ENCODE measurements at regions not wholly inside any gene's neighbourhood (a gene's known extent, or its start where the extent isn't known, plus 50 kb on each side); places are given as distances from the start of the nearest gene placed in this dataset.

DNA sequence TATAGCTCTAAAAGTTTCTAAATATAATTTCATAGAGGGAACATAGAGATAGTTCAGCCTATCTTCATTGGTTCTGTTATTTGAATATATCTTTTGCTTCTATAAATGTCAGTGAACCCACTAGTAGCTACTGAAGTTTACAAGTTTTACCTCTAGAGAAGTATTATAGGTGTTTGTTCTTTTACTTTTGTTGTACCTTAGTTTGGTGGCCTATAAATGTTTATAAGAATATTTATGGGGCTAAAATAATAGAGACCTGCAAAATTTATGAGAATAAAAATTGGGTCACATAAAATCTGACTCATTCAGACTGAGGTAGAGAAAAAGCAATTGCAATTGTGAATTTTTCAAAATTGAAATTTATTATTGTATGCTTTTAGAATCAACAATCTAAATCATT, 162.6 kb downstream of the SERPINI1 start:
- H3K9me3 ChIP-seq (ENCODE audit: control insufficient read depth, low read length), result no peaks in the 10 kb centered on the region
- H3K4me3 ChIP-seq (ENCODE audit: insufficient read depth, low read depth, low read length), result no peak overlapping the region
- H3K36me3 ChIP-seq (ENCODE audit: control insufficient read depth, insufficient read depth, low read length), result no peaks in the 10 kb centered on the region
- no peaks in the 10 kb centered on the region for H3K27me3 ChIP-seq (ENCODE audit: control insufficient read depth, insufficient read depth, low read length, poor library complexity, severe bottlenecking)
- H3K27ac ChIP-seq (ENCODE audit: insufficient read depth, low read depth, low read length, poor library complexity, severe bottlenecking), result no peak overlapping the region
- peaks cover 11% of the 10 kb centered on the region for H3K4me1 ChIP-seq (ENCODE audit: control insufficient read depth, insufficient read depth, low read length)

DNA sequence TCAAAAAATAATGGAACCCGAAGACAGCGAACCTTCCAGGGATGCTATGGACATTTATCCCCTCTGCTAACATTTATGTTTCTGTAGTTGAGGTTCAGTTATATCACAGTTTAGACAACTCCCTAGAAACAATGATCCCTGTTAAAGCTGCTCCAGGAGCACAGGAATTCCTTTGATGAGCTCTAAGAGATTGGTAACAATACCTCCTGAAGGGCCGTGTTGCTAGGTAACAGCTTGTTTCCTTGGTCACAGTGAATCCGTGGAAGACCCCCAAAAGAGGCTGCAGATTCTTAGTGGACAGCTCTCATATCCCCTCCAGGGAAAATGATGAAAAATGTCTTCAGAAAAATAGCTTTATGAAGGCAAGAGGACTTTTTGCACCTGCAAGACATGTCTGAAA, 160.2 kb downstream of the SERPINI1 start:
- H3K27ac ChIP-seq (ENCODE audit: insufficient read depth, low read depth, low read length, poor library complexity, severe bottlenecking), result peak overlapping the region; percentile 83
- no peak overlapping the region for H3K4me3 ChIP-seq (ENCODE audit: insufficient read depth, low read depth, low read length)
- H3K36me3 ChIP-seq (ENCODE audit: control insufficient read depth, insufficient read depth, low read length), result no peaks in the 10 kb centered on the region
- 48 to 58% methylated on average over 4 of the region's 4 CpGs for WGBS, 2 experiments
- H3K4me1 ChIP-seq (ENCODE audit: control insufficient read depth, insufficient read depth, low read length), result peaks cover 11% of the 10 kb centered on the region
- no peaks in the 10 kb centered on the region for H3K27me3 ChIP-seq (ENCODE audit: control insufficient read depth, insufficient read depth, low read length, poor library complexity, severe bottlenecking)
- no peaks in the 10 kb centered on the region for H3K9me3 ChIP-seq (ENCODE audit: control insufficient read depth, low read length)

GRCh38 chr3:167895178-167895577, 159.7 kb downstream of the SERPINI1 start:
- Histone ChIP-seq H3K9me3 (ENCODE audit: control insufficient read depth, low read length) (no peaks in the 10 kb centered on the region), H3K27ac (ENCODE audit: insufficient read depth, low read depth, low read length, poor library complexity, severe bottlenecking) (peak overlapping the region; percentile 83), H3K4me1 (ENCODE audit: control insufficient read depth, insufficient read depth, low read length) (peaks cover 11% of the 10 kb centered on the region), H3K4me3 (ENCODE audit: insufficient read depth, low read depth, low read length) (no peak overlapping the region), H3K27me3 (ENCODE audit: control insufficient read depth, insufficient read depth, low read length, poor library complexity, severe bottlenecking) (no peaks in the 10 kb centered on the region), H3K36me3 (ENCODE audit: control insufficient read depth, insufficient read depth, low read length) (no peaks in the 10 kb centered on the region)
- WGBS, 2 experiments, result 88% methylated on average over 1 of the region's 1 CpG; no CpG with 5 or more reads in 1 of the 2 experiments

DNA sequence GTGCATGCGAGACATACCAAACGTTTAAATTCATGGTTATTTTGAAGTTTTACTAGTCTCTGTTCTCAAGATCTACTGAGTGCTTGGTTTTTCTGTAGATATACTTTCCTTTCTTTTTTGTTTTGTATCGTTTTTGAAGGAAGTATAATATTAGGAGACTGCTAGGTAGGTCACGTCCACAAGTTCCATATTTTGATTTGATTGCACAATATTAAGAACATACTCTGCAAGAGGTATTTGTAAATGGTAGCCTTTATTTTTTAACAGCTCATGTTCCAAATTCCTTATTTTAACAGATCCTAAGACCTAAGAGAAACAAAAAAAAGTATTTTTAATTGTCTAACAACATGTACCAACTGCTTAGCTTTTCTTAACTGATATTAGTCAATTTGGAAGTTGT, 156.7 kb downstream of the SERPINI1 start:
- no peaks in the 10 kb centered on the region for H3K36me3 ChIP-seq (ENCODE audit: control insufficient read depth, insufficient read depth, low read length)
- 95% methylated on average over 2 of the region's 4 CpGs for WGBS, 2 experiments
- no peaks in the 10 kb centered on the region for H3K27me3 ChIP-seq (ENCODE audit: control insufficient read depth, insufficient read depth, low read length, poor library complexity, severe bottlenecking)
- H3K27ac ChIP-seq (ENCODE audit: insufficient read depth, low read depth, low read length, poor library complexity, severe bottlenecking), result no peak overlapping the region
- no peak overlapping the region for H3K4me3 ChIP-seq (ENCODE audit: insufficient read depth, low read depth, low read length)
- H3K4me1 ChIP-seq (ENCODE audit: control insufficient read depth, insufficient read depth, low read length), result peaks cover 11% of the 10 kb centered on the region
- no peaks in the 10 kb centered on the region for H3K9me3 ChIP-seq (ENCODE audit: control insufficient read depth, low read length)

DNA sequence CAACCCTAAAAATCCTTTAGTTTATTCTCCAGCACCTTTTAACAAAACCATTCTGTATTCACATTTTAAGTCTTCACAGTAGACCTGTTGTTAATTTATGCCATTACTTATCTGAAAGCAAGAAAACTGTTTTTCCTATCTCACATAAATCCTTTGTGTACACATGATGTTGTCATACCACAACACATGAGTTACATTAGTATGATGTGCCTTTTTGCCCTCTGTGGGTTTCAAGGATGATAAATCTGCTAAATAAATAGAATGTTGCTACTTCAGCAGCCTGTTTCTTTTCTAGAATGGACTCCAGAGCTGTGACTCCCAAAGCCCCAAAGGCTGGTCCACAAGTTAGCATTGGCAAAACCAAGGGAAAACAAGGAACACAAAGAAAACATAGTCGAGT, 151.6 kb downstream of the SERPINI1 start:
- Histone ChIP-seq H3K4me3 (ENCODE audit: insufficient read depth, low read depth, low read length) (no peak overlapping the region), H3K27ac (ENCODE audit: insufficient read depth, low read depth, low read length, poor library complexity, severe bottlenecking) (no peak overlapping the region), H3K4me1 (ENCODE audit: control insufficient read depth, insufficient read depth, low read length) (no peaks in the 10 kb centered on the region), H3K36me3 (ENCODE audit: control insufficient read depth, insufficient read depth, low read length) (no peaks in the 10 kb centered on the region), H3K9me3 (ENCODE audit: control insufficient read depth, low read length) (no peaks in the 10 kb centered on the region), H3K27me3 (ENCODE audit: control insufficient read depth, insufficient read depth, low read length, poor library complexity, severe bottlenecking) (no peaks in the 10 kb centered on the region)
- WGBS, 2 experiments, result 100% methylated on average over 1 of the region's 1 CpG

- no peaks in the 10 kb centered on the region for H3K9me3 ChIP-seq (ENCODE audit: control insufficient read depth, low read length)
- H3K36me3 ChIP-seq (ENCODE audit: control insufficient read depth, insufficient read depth, low read length), result no peaks in the 10 kb centered on the region
- no peak overlapping the region for H3K4me3 ChIP-seq (ENCODE audit: insufficient read depth, low read depth, low read length)
- H3K27me3 ChIP-seq (ENCODE audit: control insufficient read depth, insufficient read depth, low read length, poor library complexity, severe bottlenecking), result no peaks in the 10 kb centered on the region
- H3K27ac ChIP-seq (ENCODE audit: insufficient read depth, low read depth, low read length, poor library complexity, severe bottlenecking), result no peak overlapping the region
- H3K4me1 ChIP-seq (ENCODE audit: control insufficient read depth, insufficient read depth, low read length), result no peaks in the 10 kb centered on the region
- WGBS, 2 experiments, result 88 to 100% methylated on average over 1 to 2 of the region's 2 CpGs
These were observed 151.2 kb downstream of the SERPINI1 start for GRCh38 chr3:167886690-167887089.

- Histone ChIP-seq H3K4me3 (ENCODE audit: insufficient read depth, low read depth, low read length) (no peak overlapping the region), H3K9me3 (ENCODE audit: control insufficient read depth, low read length) (no peaks in the 10 kb centered on the region), H3K36me3 (ENCODE audit: control insufficient read depth, insufficient read depth, low read length) (no peaks in the 10 kb centered on the region), H3K27me3 (ENCODE audit: control insufficient read depth, insufficient read depth, low read length, poor library complexity, severe bottlenecking) (no peaks in the 10 kb centered on the region), H3K4me1 (ENCODE audit: control insufficient read depth, insufficient read depth, low read length) (no peaks in the 10 kb centered on the region), H3K27ac (ENCODE audit: insufficient read depth, low read depth, low read length, poor library complexity, severe bottlenecking) (no peak overlapping the region)
- WGBS, 2 experiments, result 49 to 52% methylated on average over 1 of the region's 1 CpG
These were observed 149.8 kb downstream of the SERPINI1 start for GRCh38 chr3:167885277-167885676.

- no peak overlapping the region for H3K27ac ChIP-seq (ENCODE audit: insufficient read depth, low read depth, low read length, poor library complexity, severe bottlenecking)
- H3K27me3 ChIP-seq (ENCODE audit: control insufficient read depth, insufficient read depth, low read length, poor library complexity, severe bottlenecking), result no peaks in the 10 kb centered on the region
- H3K9me3 ChIP-seq (ENCODE audit: control insufficient read depth, low read length), result no peaks in the 10 kb centered on the region
- 91 to 93% methylated on average over 3 of the region's 3 CpGs for WGBS, 2 experiments
- H3K36me3 ChIP-seq (ENCODE audit: control insufficient read depth, insufficient read depth, low read length), result no peaks in the 10 kb centered on the region
- no peaks in the 10 kb centered on the region for H3K4me1 ChIP-seq (ENCODE audit: control insufficient read depth, insufficient read depth, low read length)
- no peak overlapping the region for H3K4me3 ChIP-seq (ENCODE audit: insufficient read depth, low read depth, low read length)
These were observed 149.0 kb downstream of the SERPINI1 start for GRCh38 chr3:167884481-167884880.

GRCh38 chr3:167883452-167883851, 147.9 kb downstream of the SERPINI1 start:
- H3K4me3 ChIP-seq (ENCODE audit: insufficient read depth, low read depth, low read length), result no peak overlapping the region
- H3K27ac ChIP-seq (ENCODE audit: insufficient read depth, low read depth, low read length, poor library complexity, severe bottlenecking), result no peak overlapping the region
- H3K9me3 ChIP-seq (ENCODE audit: control insufficient read depth, low read length), result no peaks in the 10 kb centered on the region
- H3K27me3 ChIP-seq (ENCODE audit: control insufficient read depth, insufficient read depth, low read length, poor library complexity, severe bottlenecking), result no peaks in the 10 kb centered on the region
- no CpG with 5 or more reads among the region's 1 CpG for WGBS, 2 experiments
- H3K4me1 ChIP-seq (ENCODE audit: control insufficient read depth, insufficient read depth, low read length), result no peaks in the 10 kb centered on the region
- H3K36me3 ChIP-seq (ENCODE audit: control insufficient read depth, insufficient read depth, low read length), result no peaks in the 10 kb centered on the region

- H3K27ac ChIP-seq (ENCODE audit: insufficient read depth, low read depth, low read length, poor library complexity, severe bottlenecking), result no peak overlapping the region
- no peaks in the 10 kb centered on the region for H3K4me1 ChIP-seq (ENCODE audit: control insufficient read depth, insufficient read depth, low read length)
- H3K4me3 ChIP-seq (ENCODE audit: insufficient read depth, low read depth, low read length), result no peak overlapping the region
- no peaks in the 10 kb centered on the region for H3K9me3 ChIP-seq (ENCODE audit: control insufficient read depth, low read length)
- H3K27me3 ChIP-seq (ENCODE audit: control insufficient read depth, insufficient read depth, low read length, poor library complexity, severe bottlenecking), result no peaks in the 10 kb centered on the region
- no peaks in the 10 kb centered on the region for H3K36me3 ChIP-seq (ENCODE audit: control insufficient read depth, insufficient read depth, low read length)
- WGBS, 2 experiments, result 20% methylated on average over 1 of the region's 1 CpG; no CpG with 5 or more reads in 1 of the 2 experiments
These were observed 146.6 kb downstream of the SERPINI1 start for GRCh38 chr3:167882057-167882667.

DNA sequence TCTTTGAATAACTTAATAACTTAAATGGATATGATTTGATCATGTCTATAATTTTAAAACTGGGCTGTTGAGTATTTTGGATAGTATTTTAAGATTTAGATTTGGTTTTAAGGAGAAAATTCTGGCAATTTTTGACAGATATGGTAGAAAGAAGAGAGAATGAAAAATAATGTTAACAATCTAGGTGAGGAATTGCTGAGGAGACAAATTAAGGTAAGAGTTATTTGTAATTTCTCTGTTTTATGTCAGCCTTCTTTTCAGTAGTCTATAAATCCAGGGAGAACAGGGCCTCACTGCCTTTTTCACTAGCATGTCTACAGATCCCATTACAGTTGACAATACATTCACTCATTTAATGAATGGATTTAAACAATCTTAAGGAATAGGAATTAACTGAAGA, 144.7 kb downstream of the SERPINI1 start:
- Histone ChIP-seq H3K4me3 (ENCODE audit: insufficient read depth, low read depth, low read length) (no peak overlapping the region), H3K36me3 (ENCODE audit: control insufficient read depth, insufficient read depth, low read length) (no peaks in the 10 kb centered on the region), H3K27ac (ENCODE audit: insufficient read depth, low read depth, low read length, poor library complexity, severe bottlenecking) (no peak overlapping the region), H3K4me1 (ENCODE audit: control insufficient read depth, insufficient read depth, low read length) (no peaks in the 10 kb centered on the region), H3K9me3 (ENCODE audit: control insufficient read depth, low read length) (no peaks in the 10 kb centered on the region), H3K27me3 (ENCODE audit: control insufficient read depth, insufficient read depth, low read length, poor library complexity, severe bottlenecking) (no peaks in the 10 kb centered on the region)
